ENCODE measurements at regions not wholly inside any gene's neighbourhood (a gene's known extent, or its start where the extent isn't known, plus 50 kb on each side); places are given as distances from the start of the nearest gene placed in this dataset.

DNA sequence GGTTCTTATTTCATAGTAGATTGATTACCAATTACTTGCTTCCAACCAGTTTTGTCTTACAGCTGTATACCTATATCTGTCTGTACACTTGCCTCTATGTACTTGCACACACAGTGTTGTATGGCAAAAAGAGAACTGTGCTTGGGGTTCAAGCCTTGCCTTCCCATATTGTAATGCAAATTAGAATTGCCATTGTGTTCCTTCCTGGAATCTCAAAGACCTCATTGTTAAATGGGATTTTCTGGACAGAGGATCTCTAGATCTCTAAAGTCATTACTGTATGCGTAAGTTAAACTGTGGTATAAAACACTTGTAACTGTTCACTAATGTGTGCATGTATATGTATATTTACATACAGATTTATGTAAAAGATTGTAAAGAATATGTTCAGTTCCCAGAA lies 428.8 kb downstream of the CAAP1 start:
- TF ChIP-seq, protein P1, sequence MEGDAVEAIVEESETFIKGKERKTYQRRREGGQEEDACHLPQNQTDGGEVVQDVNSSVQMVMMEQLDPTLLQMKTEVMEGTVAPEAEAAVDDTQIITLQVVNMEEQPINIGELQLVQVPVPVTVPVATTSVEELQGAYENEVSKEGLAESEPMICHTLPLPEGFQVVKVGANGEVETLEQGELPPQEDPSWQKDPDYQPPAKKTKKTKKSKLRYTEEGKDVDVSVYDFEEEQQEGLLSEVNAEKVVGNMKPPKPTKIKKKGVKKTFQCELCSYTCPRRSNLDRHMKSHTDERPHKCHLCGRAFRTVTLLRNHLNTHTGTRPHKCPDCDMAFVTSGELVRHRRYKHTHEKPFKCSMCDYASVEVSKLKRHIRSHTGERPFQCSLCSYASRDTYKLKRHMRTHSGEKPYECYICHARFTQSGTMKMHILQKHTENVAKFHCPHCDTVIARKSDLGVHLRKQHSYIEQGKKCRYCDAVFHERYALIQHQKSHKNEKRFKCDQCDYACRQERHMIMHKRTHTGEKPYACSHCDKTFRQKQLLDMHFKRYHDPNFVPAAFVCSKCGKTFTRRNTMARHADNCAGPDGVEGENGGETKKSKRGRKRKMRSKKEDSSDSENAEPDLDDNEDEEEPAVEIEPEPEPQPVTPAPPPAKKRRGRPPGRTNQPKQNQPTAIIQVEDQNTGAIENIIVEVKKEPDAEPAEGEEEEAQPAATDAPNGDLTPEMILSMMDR (IDR thresholded peaks at IDR 0.05): no peak

DNA sequence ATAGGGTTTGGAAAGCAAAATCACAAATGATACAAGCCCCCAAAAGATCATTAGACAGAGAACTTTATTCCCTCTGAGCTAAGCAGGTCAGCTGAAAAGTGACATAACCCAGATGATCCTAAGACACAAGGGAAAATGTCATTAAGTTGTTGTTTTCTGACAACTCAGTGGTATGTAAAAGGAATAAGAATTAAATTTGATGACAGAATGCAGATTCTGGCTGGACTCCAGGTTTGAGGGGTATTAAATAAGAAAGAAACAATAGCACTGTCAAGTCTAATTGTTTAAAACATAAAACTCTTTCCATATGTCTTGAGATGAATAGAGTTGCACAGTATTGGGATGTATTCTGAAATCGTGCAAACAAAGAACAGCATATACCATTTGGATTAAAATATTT lies 429.9 kb downstream of the CAAP1 start:
- TF ChIP-seq, protein P1 (IDR thresholded peaks at IDR 0.05): no peak

DNA sequence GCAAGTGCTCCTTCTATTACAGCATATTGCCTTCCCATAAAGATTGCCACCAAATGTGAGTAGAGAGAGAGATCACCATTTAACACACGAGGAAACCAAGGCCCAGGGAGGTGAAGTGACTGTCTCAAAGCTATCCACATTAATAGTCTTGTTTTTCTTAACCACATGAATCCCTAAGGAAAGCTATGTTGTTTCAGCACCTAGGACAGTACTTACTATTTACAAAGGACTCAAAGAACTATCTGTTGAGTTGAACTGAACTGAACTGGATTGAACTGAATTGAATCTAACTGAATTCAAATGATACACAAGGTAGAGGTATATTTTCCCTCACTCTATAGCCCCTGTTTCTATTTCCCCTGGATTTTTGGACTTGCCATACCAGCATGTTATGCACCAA lies 430.4 kb downstream of the CAAP1 start:
- TF ChIP-seq, protein P1 (IDR thresholded peaks at IDR 0.05): no peak

DNA sequence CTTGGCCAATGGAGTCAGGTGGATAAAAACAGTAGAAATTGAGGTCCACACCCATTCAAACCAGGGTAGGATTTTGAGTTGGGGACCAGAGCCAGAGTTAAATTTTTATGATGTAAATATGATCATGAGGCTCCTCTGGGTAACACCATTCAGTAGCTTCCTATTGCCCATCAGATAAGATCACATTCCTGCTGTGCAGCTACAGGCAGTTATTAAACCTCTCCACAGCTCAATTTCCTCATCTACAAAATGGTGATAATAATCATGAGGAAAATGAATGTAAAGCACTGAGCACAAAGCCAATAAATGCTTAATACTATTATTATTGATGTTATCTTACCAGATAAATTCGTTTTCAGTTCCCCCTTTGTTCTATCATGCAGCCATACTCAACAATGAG lies 432.0 kb downstream of the CAAP1 start:
- TF ChIP-seq, protein P1 (IDR thresholded peaks at IDR 0.05): no peak

DNA sequence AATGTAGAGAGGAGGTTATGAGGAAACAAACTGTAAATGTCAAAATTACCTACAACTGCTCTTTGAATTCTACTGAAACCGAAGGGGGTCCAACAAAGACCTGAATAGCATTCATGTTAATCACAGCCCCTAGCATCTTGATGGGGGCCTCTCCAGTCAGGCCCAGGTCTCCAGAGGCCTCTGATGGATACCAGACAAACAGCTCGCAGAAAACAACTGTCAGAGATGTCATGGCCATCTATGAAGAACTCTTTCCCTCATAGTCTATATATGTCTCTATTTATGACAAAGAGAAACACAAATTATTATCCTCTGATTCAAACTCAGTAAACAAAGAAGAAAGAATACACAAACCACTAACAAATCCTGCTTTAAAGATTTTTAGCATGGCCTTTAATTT lies 432.6 kb downstream of the CAAP1 start:
- TF ChIP-seq, protein P1 (IDR thresholded peaks at IDR 0.05): no peak

DNA sequence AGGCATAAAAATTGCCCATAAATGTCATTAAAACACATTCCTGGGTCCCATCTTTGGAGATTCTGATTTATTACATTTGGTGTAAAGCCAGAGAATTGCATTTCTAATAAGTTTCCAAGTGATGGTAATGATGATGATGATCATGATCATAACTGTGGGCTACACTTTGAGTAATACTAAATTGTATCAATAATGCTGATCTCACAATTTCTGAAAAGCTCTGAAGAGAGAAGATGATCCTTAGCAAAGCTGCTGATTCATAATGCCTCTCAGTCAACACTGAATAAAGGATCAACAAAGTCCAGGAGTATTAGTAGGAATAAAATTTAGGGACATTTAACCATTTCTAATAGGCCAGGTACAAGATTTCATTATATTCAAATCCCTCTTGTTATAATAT lies 434.5 kb downstream of the CAAP1 start:
- TF ChIP-seq, protein P1 (IDR thresholded peaks at IDR 0.05): no peak

DNA sequence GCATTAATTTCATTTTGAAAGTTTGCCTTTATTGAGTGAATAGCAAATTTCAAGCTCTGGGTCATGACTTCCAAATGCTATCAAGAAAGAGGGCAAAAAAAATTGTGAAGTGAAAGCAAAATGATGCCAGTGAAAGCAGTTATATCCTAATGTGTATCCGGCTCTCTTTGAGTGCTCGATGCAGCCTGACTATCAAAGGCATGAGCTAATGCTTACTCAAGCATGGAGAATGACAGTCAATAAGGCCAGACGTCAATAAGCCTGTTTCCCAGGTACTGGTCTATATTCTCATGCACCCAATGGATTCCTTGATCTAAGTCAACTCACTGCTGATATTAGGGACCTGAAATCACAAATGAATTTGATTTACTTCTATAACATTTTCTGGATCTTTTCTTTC lies 435.5 kb downstream of the CAAP1 start:
- TF ChIP-seq, protein P1 (IDR thresholded peaks at IDR 0.05): no peak

DNA sequence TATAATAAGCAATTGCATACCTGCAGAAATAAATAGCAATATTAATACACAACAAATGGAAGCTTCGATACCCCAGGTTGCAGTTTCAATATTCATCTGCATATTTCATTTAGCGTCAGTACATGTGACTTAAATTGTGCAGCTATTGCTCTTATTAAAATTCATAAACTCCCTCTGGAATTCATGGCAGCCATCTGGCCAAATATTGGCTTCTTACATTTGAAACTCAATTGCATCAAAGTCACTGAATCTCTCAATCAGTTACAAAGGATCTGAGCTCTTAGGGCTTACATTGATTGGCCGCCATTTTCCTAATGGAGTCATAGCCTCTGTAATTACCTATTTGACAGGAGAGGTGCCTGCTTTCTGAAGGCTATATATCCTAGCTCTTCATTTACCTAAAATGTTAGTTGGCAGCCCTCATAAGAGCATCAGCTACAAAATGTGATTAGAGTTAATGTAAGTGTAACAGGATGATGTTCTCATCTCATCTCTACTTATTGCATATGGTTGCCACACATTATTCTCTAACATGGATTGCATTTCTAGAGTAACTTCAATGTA lies 453.5 kb downstream of the CAAP1 start:
- TF ChIP-seq, protein P1 (IDR thresholded peaks at IDR 0.05): no peak
